Amygdala (tissue), 56 donors: ENCODE measurements at regions not wholly inside any gene's neighbourhood (a gene's known extent, or its start where the extent isn't known, plus 50 kb on each side); places are given as distances from the start of the nearest gene placed in this dataset.

Experiments used
- DNase-seq, 56 donors: peaks; one replicate each; lab custom pipeline; 2025; lab: John Stamatoyannopoulos, UW

- DNase-seq = no peak
These were observed 172.8 kb downstream of the GATA3 start for GRCh38 chr10:8227246-8227645.

GRCh38 chr10:8229153-8229552 is 174.7 kb downstream of the GATA3 start:
- DNase-seq = no peak

GRCh38 chr10:8230902-8231301 is 176.4 kb downstream of the GATA3 start:
- DNase-seq = no peak

GRCh38 chr10:8233049-8233448 is 178.6 kb downstream of the GATA3 start:
- no peak for DNase-seq

GRCh38 chr10:8233832-8234259 is 179.4 kb downstream of the GATA3 start:
- no peak for DNase-seq

GRCh38 chr10:8235253-8236027 is 181.0 kb downstream of the GATA3 start:
- DNase-seq = no peak

- DNase-seq = no peak
These were observed 184.5 kb downstream of the GATA3 start for GRCh38 chr10:8238986-8239385.

- no peak for DNase-seq
These were observed 186.4 kb downstream of the GATA3 start for GRCh38 chr10:8240861-8241260.

GRCh38 chr10:8242295-8242872 is 187.9 kb downstream of the GATA3 start:
- DNase-seq = no peak

- no peak for DNase-seq
These were observed 190.8 kb downstream of the GATA3 start for GRCh38 chr10:8245131-8245813.

- no peak for DNase-seq
These were observed 191.3 kb downstream of the GATA3 start for GRCh38 chr10:8245814-8246142.

GRCh38 chr10:8246548-8246947 is 192.1 kb downstream of the GATA3 start:
- no peak for DNase-seq

- DNase-seq = no peak
These were observed 192.7 kb downstream of the GATA3 start for GRCh38 chr10:8247191-8247590.

GRCh38 chr10:8248868-8249267 is 194.4 kb downstream of the GATA3 start:
- no peak for DNase-seq

GRCh38 chr10:8254350-8254749 is 199.9 kb downstream of the GATA3 start:
- no peak for DNase-seq

- DNase-seq = no peak
These were observed 200.8 kb downstream of the GATA3 start for GRCh38 chr10:8255301-8255700.

- no peak for DNase-seq
These were observed 206.2 kb downstream of the GATA3 start for GRCh38 chr10:8260645-8261044.

- no peak for DNase-seq
These were observed 207.8 kb downstream of the GATA3 start for GRCh38 chr10:8262317-8262716.

GRCh38 chr10:8269976-8270375 is 215.5 kb downstream of the GATA3 start:
- no peak for DNase-seq

- DNase-seq = no peak
These were observed 218.4 kb downstream of the GATA3 start for GRCh38 chr10:8272794-8273425.

- no peak for DNase-seq
These were observed 219.3 kb downstream of the GATA3 start for GRCh38 chr10:8273749-8274148.
